Suprapubic skin (tissue), 4 donors: ENCODE measurements at regions not wholly inside any gene's neighbourhood (a gene's known extent, or its start where the extent isn't known, plus 50 kb on each side); places are given as distances from the start of the nearest gene placed in this dataset.

Source experiments
- EP300 ChIP-seq: sonication (generic); formaldehyde crosslinking; IDR thresholded peaks from one replicate; pipeline ENCODE4 v1.6.1; 2017; ENCODE audit warnings: antibody characterized with exemption
- POLR2A ChIP-seq, 2 donors: fragments of 450-650 bp; IDR thresholded peaks; one replicate each; pipeline ENCODE4 v1.6.1; 2017; ENCODE audit warnings: antibody characterized with exemption in 2 of 2, mild to moderate bottlenecking in 2 of 2, moderate library complexity in 2 of 2
- POLR2AphosphoS5 ChIP-seq, 3 donors: sonication (generic); formaldehyde crosslinking; IDR thresholded peaks; one replicate each; pipeline ENCODE4 v1.6.1; 2017; ENCODE audit warnings: antibody characterized with exemption in 3 of 3
- TF ChIP-seq, protein P1 (sequence below), 2 donors: fragments of 200-600 bp in 1 of 2; fragments of 450-650 bp in 1 of 2; sonication (generic) in 1 of 2; IDR thresholded peaks; one replicate each; pipeline ENCODE4 v1.5.1; 2016 to 2019; ENCODE audit warnings: antibody characterized with exemption in 2 of 2, mild to moderate bottlenecking in 1 of 2, moderate library complexity in 1 of 2

DNA sequence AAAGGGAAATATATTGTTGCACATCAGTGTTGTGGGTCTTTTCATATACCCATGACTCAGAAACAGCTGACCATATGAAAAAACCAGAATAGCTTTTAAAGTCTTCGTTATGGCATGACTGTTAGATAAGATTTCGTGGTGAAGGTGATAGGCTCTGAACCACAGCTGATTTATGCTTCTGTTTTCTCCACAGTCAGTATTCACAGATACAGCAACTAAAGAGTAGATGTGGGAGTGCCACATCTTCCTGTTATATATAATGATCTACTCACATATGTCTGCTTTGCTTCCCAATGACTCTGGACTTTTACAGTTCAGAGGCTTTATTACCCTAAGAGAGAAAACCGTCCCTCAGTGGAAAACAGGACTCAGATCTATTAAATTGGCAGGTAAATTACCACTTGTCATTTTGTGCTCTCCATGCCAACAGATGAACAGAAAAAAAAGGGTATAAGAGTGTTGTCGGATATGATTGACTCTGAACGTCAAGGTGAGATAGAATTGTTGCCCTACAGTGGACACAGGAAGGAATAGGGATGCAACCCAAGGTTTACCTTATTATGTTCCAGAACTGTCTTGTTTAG lies 1037.1 kb downstream of the GALC start:
- TF ChIP-seq POLR2A (IDR thresholded peaks at IDR 0.05) (no peak), POLR2AphosphoS5 (IDR thresholded peaks at IDR 0.05) (no peak), EP300 (no peak)
- TF ChIP-seq, protein P1, sequence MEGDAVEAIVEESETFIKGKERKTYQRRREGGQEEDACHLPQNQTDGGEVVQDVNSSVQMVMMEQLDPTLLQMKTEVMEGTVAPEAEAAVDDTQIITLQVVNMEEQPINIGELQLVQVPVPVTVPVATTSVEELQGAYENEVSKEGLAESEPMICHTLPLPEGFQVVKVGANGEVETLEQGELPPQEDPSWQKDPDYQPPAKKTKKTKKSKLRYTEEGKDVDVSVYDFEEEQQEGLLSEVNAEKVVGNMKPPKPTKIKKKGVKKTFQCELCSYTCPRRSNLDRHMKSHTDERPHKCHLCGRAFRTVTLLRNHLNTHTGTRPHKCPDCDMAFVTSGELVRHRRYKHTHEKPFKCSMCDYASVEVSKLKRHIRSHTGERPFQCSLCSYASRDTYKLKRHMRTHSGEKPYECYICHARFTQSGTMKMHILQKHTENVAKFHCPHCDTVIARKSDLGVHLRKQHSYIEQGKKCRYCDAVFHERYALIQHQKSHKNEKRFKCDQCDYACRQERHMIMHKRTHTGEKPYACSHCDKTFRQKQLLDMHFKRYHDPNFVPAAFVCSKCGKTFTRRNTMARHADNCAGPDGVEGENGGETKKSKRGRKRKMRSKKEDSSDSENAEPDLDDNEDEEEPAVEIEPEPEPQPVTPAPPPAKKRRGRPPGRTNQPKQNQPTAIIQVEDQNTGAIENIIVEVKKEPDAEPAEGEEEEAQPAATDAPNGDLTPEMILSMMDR (IDR thresholded peaks at IDR 0.05) = no peak
